ENCODE measurements at regions not wholly inside any gene's neighbourhood (a gene's known extent, or its start where the extent isn't known, plus 50 kb on each side); places are given as distances from the start of the nearest gene placed in this dataset.

DNA sequence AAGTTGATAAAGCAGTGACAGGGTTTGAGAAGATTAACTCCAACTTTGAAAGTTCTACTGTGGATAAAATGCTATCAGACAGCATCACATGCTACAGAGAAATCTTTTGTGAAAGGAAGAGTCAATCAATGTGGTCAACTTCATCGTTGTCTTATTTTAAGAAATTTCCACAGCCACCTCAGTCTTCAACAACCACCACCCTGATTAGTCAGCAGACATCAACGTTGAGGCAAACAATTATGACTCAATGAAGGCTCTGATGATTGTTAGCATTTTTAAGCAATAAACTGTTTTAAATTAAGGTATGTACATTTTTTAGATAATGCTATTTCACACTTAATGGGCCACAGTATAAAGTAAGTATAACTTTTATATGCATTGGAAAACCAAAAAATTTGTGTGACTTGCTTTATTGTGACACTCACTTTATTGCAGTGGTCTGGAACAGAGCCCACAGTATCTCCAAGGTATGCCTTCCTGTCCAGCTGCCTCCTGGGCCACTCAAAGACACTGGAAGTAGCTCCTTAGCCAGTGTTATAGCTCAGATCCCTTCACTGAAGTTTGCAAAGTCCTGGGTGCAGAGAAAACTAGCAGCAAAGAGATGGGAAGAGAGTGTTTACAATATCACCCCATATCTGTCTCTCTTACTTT, 293.1 kb downstream of the ARHGAP12 start:
- H3K4me3 Mint-ChIP-seq (ENCODE audit: unreplicated experiment), result no peak overlapping the region

DNA sequence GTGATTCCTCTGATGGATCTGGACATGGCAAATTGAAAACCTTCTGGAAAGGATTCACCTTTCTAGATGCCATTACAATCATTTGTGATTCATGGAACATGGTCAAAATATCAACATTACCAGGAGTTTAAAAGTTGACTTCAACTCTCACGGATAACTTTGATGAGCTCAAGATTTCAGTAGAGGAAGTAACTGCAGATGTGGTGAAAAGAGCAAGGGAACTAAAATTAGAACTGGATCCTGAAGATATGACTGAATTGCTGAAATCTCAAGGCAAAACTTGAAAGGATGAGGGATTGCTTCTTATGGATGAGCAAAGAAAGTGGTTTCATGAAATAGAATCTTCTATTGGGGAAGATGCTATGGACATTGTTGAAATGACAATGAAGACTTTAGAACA, 293.6 kb downstream of the ARHGAP12 start:
- H2AFZ ChIP-seq (ENCODE audit: low read depth, low read length), result no peak overlapping the region
- H3K9me3 Mint-ChIP-seq (ENCODE audit: unreplicated experiment), result peaks cover 14% of the 10 kb centered on the region
- peaks cover 3% of the 10 kb centered on the region for H3K4me1 Mint-ChIP-seq (ENCODE audit: low read depth, unreplicated experiment)
- DNase-seq (ENCODE audit: low read depth) (no peak), FAIRE-seq (peak; percentile 75)
- H3K36me3 ChIP-seq (ENCODE audit: insufficient read depth, low read length), result no peaks in the 10 kb centered on the region
- H3K27ac ChIP-seq (ENCODE audit: low read depth, low read length), result no peak overlapping the region
- no peak overlapping the region for H3K4me3 ChIP-seq (ENCODE audit: insufficient read depth, low read depth, low read length)
- H3K27me3 ChIP-seq (ENCODE audit: insufficient read depth, low read length), result no peaks in the 10 kb centered on the region
- H3K27ac Mint-ChIP-seq (ENCODE audit: unreplicated experiment), result no peak overlapping the region
- H4K20me1 ChIP-seq (ENCODE audit: insufficient read depth, low read length), result no peaks in the 10 kb centered on the region
- no peak overlapping the region for H3K4me2 ChIP-seq (ENCODE audit: low read length)
- no peaks in the 10 kb centered on the region for H3K9me3 ChIP-seq (ENCODE audit: insufficient read depth, low read depth, low read length)
- TF ChIP-seq EZH2 (IDR thresholded peaks at IDR 0.05; ENCODE audit: insufficient read depth, low read length), result no peak
- no peak for TF ChIP-seq CTCF (IDR thresholded peaks at IDR 0.05; ENCODE audit: insufficient read depth, low read depth, low read length)
- no peaks in the 10 kb centered on the region for H3K79me2 ChIP-seq (ENCODE audit: insufficient read depth, low read length)
- no peak overlapping the region for H3K9ac ChIP-seq (ENCODE audit: low read length)
- H3K4me3 Mint-ChIP-seq (ENCODE audit: unreplicated experiment), result no peak overlapping the region
- no peaks in the 10 kb centered on the region for H3K4me1 ChIP-seq (ENCODE audit: insufficient read depth, low read length)
- no peaks in the 10 kb centered on the region for H3K27me3 Mint-ChIP-seq (ENCODE audit: low read depth, unreplicated experiment)
- H3K36me3 Mint-ChIP-seq (ENCODE audit: low read depth, unreplicated experiment), result no peaks in the 10 kb centered on the region

More for the DNA sequence above, 293.1 kb downstream of the ARHGAP12 start:
- no peaks in the 10 kb centered on the region for H3K4me1 ChIP-seq (ENCODE audit: insufficient read depth, low read length)
- no peak overlapping the region for H3K4me3 ChIP-seq (ENCODE audit: insufficient read depth, low read depth, low read length)
- no peak for TF ChIP-seq EZH2 (IDR thresholded peaks at IDR 0.05; ENCODE audit: insufficient read depth, low read length)
- TF ChIP-seq CTCF (IDR thresholded peaks at IDR 0.05; ENCODE audit: insufficient read depth, low read depth, low read length), result no peak
- DNase-seq (ENCODE audit: low read depth), result peak; percentile 49
- no peak overlapping the region for H3K9ac ChIP-seq (ENCODE audit: low read length)
- H3K36me3 ChIP-seq (ENCODE audit: insufficient read depth, low read length), result no peaks in the 10 kb centered on the region
- no peaks in the 10 kb centered on the region for H3K27me3 ChIP-seq (ENCODE audit: insufficient read depth, low read length)
- FAIRE-seq, result no peak
- Mint-ChIP-seq H3K4me1 (ENCODE audit: low read depth, unreplicated experiment) (peaks cover 3% of the 10 kb centered on the region), H3K9me3 (ENCODE audit: unreplicated experiment) (peaks cover 17% of the 10 kb centered on the region), H3K36me3 (ENCODE audit: low read depth, unreplicated experiment) (no peaks in the 10 kb centered on the region), H3K27ac (ENCODE audit: unreplicated experiment) (no peak overlapping the region), H3K27me3 (ENCODE audit: low read depth, unreplicated experiment) (no peaks in the 10 kb centered on the region)
- no peak overlapping the region for H3K27ac ChIP-seq (ENCODE audit: low read depth, low read length)
- H3K9me3 ChIP-seq (ENCODE audit: insufficient read depth, low read depth, low read length), result no peaks in the 10 kb centered on the region
- no peak overlapping the region for H2AFZ ChIP-seq (ENCODE audit: low read depth, low read length)
- no peak overlapping the region for H3K4me2 ChIP-seq (ENCODE audit: low read length)
- H3K79me2 ChIP-seq (ENCODE audit: insufficient read depth, low read length), result no peaks in the 10 kb centered on the region
- H4K20me1 ChIP-seq (ENCODE audit: insufficient read depth, low read length), result no peaks in the 10 kb centered on the region

GRCh38 chr10:31630861-31631567, 297.6 kb downstream of the ARHGAP12 start:
- Histone ChIP-seq H2AFZ (ENCODE audit: low read depth, low read length) (no peak overlapping the region), H3K27ac (ENCODE audit: low read depth, low read length) (no peak overlapping the region), H3K4me3 (ENCODE audit: insufficient read depth, low read depth, low read length) (no peak overlapping the region), H3K4me2 (ENCODE audit: low read length) (no peak overlapping the region), H3K36me3 (ENCODE audit: insufficient read depth, low read length) (no peaks in the 10 kb centered on the region), H3K79me2 (ENCODE audit: insufficient read depth, low read length) (no peaks in the 10 kb centered on the region), H4K20me1 (ENCODE audit: insufficient read depth, low read length) (no peaks in the 10 kb centered on the region), H3K27me3 (ENCODE audit: insufficient read depth, low read length) (no peaks in the 10 kb centered on the region), H3K9ac (ENCODE audit: low read length) (no peak overlapping the region), H3K9me3 (ENCODE audit: insufficient read depth, low read depth, low read length) (peaks cover 4% of the 10 kb centered on the region), H3K4me1 (ENCODE audit: insufficient read depth, low read length) (no peaks in the 10 kb centered on the region)
- peaks cover 7% of the 10 kb centered on the region for H3K9me3 Mint-ChIP-seq (ENCODE audit: unreplicated experiment)
- no peak overlapping the region for H3K4me3 Mint-ChIP-seq (ENCODE audit: unreplicated experiment)
- H3K4me1 Mint-ChIP-seq (ENCODE audit: low read depth, unreplicated experiment), result peaks cover 3% of the 10 kb centered on the region
- peaks cover 1% of the 10 kb centered on the region for H3K36me3 Mint-ChIP-seq (ENCODE audit: low read depth, unreplicated experiment)
- TF ChIP-seq CTCF (IDR thresholded peaks at IDR 0.05; ENCODE audit: insufficient read depth, low read depth, low read length), result no peak
- no peak for TF ChIP-seq EZH2 (IDR thresholded peaks at IDR 0.05; ENCODE audit: insufficient read depth, low read length)
- H3K27ac Mint-ChIP-seq (ENCODE audit: unreplicated experiment), result no peak overlapping the region
- no peaks in the 10 kb centered on the region for H3K27me3 Mint-ChIP-seq (ENCODE audit: low read depth, unreplicated experiment)
- DNase-seq (ENCODE audit: low read depth), result no peak
- FAIRE-seq, result peak; percentile 9

All from astrocyte (in vitro differentiated cells and primary cell).